SW480 (cell line): ENCODE measurements at regions not wholly inside any gene's neighbourhood (a gene's known extent, or its start where the extent isn't known, plus 50 kb on each side); places are given as distances from the start of the nearest gene placed in this dataset.

ENCODE experiments used
- DNase-seq: peaks from one replicate; pipeline ENCODE4 v3.0.0-alpha.2; 2016; ENCODE audit warnings: low spot score

GRCh38 chr4:184528713-184529112, 54.4 kb upstream of the IRF2 start:
- no peak for DNase-seq

GRCh38 chr4:184528051-184528450, 53.7 kb upstream of the IRF2 start:
- DNase-seq: no peak

GRCh38 chr4:184526228-184526627, 51.9 kb upstream of the IRF2 start:
- no peak for DNase-seq
